Retinal pigment epithelial cell (primary cell): ENCODE measurements at regions not wholly inside any gene's neighbourhood (a gene's known extent, or its start where the extent isn't known, plus 50 kb on each side); places are given as distances from the start of the nearest gene placed in this dataset.
"Not testable (repeated sequence)": the region's sequence is repeated elsewhere in the genome, so short reads cannot be mapped to it uniquely, and the experiment has no call there.

Source experiments
- DNase-seq: peaks from one replicate; pipeline ENCODE4 v3.0.0-alpha.2; 2010; ENCODE audit warnings: low read depth
- H3K4me3 ChIP-seq: 2 replicates; pipeline ENCODE4 v1.5.1; 2011; ENCODE audit warnings: mild to moderate bottlenecking, low read length, control low read depth, moderate library complexity
- CTCF ChIP-seq: conservative IDR thresholded peaks from 2 replicates; pipeline ENCODE4 v1.5.1; 2011; ENCODE audit warnings: low read depth, low read length, control low read depth, inconsistent platforms

- peak; percentile 16 for DNase-seq
- H3K4me3 ChIP-seq = no peak overlapping the region
- TF ChIP-seq CTCF = no peak
Measured at GRCh38 chr9:31745468-31745867, 639.0 kb upstream of the ACO1 start.

- no peak overlapping the region for H3K4me3 ChIP-seq
- DNase-seq = peak; percentile 64
- no peak for TF ChIP-seq CTCF
Measured at GRCh38 chr9:31745886-31746285, 638.6 kb upstream of the ACO1 start.

- no peak for TF ChIP-seq CTCF
- no peak overlapping the region for H3K4me3 ChIP-seq
- no peak for DNase-seq
Measured at GRCh38 chr9:31753756-31754155, 630.7 kb upstream of the ACO1 start.

GRCh38 chr9:31759703-31760102 lies 624.7 kb upstream of the ACO1 start:
- TF ChIP-seq CTCF = no peak
- DNase-seq = no peak

GRCh38 chr9:31774021-31774420 lies 610.4 kb upstream of the ACO1 start:
- not testable (repeated sequence) for H3K4me3 ChIP-seq, DNase-seq

More at GRCh38 chr9:31759703-31760102, 624.7 kb upstream of the ACO1 start:
- H3K4me3 ChIP-seq = no peak overlapping the region

- H3K4me3 ChIP-seq = no peak overlapping the region
- TF ChIP-seq CTCF = no peak
- DNase-seq = no peak
Measured at GRCh38 chr9:31774571-31774970, 609.9 kb upstream of the ACO1 start.

- TF ChIP-seq CTCF = no peak
- peak; percentile 68 for DNase-seq
- no peak overlapping the region for H3K4me3 ChIP-seq
Measured at GRCh38 chr9:31776471-31776870, 608.0 kb upstream of the ACO1 start.

GRCh38 chr9:31783491-31783890 lies 601.0 kb upstream of the ACO1 start:
- H3K4me3 ChIP-seq = no peak overlapping the region
- TF ChIP-seq CTCF = no peak
- no peak for DNase-seq
